Fibroblast of villous mesenchyme (primary cell): ENCODE measurements at regions not wholly inside any gene's neighbourhood (a gene's known extent, or its start where the extent isn't known, plus 50 kb on each side); places are given as distances from the start of the nearest gene placed in this dataset.

ENCODE experiments used
- DNase-seq: peaks from one replicate; pipeline ENCODE4 v3.0.0-alpha.2; 2010; ENCODE audit warnings: low read depth
- H3K4me3 ChIP-seq: 2 replicates; pipeline ENCODE4 v1.5.1; 2011; ENCODE audit warnings: low read depth, mild to moderate bottlenecking, low read length
- TF ChIP-seq, protein P1 (sequence below): IDR thresholded peaks from 2 replicates; pipeline ENCODE4 v1.5.1; 2012; ENCODE audit warnings: low read depth, mild to moderate bottlenecking, low read length; ENCODE audit not compliant: insufficient read depth

DNA sequence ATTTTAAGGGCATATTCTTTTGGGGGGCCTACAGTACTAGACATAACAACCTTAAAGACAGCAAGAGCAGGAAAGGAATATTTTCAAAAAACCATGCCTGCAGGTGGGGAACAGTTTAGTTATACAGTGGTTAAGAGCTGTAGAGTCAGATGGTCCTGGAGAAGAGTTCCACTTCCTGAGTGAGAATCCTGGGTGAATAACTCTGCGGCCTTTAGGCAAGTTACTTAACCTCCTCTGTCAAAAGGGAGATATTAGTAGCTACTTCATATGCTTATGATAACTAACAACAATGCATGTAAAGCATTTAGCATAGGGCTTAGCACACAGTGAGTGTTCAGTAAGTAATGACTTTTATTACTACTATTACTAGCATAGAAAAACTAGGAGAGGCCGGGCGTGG, 119.2 kb upstream of the TAB2 start:
- TF ChIP-seq, protein P1, sequence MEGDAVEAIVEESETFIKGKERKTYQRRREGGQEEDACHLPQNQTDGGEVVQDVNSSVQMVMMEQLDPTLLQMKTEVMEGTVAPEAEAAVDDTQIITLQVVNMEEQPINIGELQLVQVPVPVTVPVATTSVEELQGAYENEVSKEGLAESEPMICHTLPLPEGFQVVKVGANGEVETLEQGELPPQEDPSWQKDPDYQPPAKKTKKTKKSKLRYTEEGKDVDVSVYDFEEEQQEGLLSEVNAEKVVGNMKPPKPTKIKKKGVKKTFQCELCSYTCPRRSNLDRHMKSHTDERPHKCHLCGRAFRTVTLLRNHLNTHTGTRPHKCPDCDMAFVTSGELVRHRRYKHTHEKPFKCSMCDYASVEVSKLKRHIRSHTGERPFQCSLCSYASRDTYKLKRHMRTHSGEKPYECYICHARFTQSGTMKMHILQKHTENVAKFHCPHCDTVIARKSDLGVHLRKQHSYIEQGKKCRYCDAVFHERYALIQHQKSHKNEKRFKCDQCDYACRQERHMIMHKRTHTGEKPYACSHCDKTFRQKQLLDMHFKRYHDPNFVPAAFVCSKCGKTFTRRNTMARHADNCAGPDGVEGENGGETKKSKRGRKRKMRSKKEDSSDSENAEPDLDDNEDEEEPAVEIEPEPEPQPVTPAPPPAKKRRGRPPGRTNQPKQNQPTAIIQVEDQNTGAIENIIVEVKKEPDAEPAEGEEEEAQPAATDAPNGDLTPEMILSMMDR = no peak
- H3K4me3 ChIP-seq = no peak overlapping the region
- DNase-seq = no peak

DNA sequence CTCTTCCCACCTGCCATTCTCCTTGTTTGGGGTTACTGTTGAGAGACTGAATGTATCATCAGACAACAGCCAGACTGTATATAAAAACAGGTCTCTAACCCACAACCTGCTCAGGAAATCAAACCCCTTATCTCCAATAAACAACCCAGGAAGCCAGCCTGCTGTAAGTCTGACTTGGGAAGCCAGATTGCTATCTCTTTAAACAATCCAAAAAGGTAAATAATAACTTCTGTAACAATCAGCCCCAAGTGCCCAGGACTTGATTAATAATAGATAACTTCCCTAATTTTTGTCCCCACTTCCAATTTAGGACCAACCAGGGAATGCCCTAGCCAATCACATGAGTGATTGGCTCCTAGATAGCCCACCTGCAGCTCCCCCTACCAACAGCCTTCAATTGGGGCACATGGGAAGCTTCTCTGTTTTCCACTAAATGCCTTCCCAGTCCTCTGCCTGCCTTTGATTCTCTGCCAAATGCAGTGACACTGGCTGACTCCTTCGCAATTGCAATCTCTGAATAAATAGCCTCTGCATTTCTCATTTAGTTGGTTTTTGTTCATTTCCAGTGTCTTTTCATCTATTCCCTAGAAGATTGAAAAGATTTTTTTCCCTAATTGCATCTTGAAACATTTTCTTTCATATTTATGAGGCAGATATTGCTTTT, 117.1 kb upstream of the TAB2 start:
- no peak for DNase-seq
- TF ChIP-seq, protein P1 = no peak
- no peak overlapping the region for H3K4me3 ChIP-seq

DNA sequence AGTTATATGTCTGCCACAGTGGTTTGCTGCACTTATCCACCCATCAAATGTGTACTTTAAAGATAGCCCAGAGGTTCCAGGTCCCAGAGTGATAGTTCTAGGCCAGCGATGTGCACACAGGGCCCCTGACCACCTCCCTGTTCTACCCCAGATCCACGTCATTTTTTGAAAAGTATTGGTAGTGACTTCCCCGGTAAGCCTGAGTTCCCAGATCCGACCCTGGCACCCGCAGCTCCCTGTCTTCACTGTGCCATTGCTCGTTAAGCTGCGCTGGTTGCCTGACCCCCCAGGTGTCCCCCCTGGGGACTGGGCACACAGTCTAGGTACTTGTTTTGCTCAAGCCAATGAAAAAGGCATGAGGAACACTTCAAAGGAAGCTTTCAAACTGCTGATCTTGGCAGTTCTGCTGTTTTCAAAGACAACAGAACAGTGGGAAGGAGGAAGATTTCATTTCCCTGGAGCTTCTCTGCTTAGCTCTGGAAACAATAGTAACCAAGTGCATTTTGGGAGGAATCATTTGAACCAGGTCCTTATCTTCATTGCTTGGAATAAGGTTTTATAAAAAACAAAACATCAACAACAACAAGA, 116.3 kb upstream of the TAB2 start:
- no peak for DNase-seq
- TF ChIP-seq, protein P1 = no peak
- no peak overlapping the region for H3K4me3 ChIP-seq

DNA sequence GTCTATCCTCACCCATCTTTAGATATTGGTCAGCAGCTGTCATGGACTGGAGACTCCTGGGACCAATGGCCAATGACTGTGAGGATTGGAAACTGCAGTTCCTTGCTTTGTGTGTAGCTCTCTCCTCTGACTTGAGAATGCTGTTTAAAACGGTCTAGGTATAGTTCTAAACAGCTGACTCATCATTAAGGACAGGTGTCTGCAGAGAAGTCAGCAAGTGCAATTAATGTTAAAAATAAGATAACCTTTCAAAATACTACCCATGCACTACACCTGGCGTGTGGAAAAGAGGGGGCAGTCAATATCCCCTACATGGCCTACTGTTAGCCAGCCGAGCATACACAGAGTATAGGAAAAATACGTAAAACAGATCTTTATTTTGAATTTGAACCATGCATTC, 115.4 kb upstream of the TAB2 start:
- DNase-seq = no peak
- H3K4me3 ChIP-seq = no peak overlapping the region
- TF ChIP-seq, protein P1 = no peak

DNA sequence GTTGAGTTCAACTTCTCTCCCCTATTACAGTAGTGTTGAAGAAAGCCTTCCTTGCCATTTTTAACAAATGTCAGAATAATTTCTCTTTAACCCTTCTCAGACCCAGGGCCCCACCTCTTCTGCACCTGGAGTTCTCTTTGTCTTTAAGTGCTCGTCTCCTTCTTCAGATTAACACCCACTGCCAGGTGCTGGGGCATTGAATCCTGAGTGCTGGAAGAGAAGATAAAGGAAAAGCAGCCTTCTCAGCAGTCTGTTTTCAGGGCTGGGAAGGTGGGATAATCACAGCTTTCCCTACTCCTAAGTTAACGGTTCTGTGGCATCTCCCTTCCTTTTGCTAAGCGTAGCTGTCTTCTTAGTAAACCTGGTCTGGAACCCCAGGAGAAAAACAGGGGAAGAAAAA, 114.6 kb upstream of the TAB2 start:
- H3K4me3 ChIP-seq = no peak overlapping the region
- TF ChIP-seq, protein P1 = no peak
- DNase-seq = no peak

DNA sequence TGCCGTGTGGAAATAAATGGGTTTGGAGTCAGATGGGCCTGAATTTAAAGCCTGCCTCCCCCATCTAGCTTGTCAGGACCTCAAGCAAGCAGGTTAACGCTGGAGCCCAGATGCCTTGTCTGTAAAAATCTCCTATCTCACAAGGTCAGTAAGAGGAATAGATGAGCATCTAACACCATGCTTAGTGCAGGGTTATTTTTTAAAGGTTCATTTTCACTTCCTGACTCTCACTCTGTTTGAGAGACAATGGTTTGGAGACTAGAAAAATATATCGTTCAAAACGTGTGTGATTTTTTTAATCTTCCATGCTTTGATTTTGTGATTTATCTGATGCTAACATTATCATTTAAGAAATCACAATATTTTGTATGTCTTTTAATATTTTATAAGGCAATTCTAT, 114.0 kb upstream of the TAB2 start:
- no peak for DNase-seq
- TF ChIP-seq, protein P1 = no peak
- no peak overlapping the region for H3K4me3 ChIP-seq
